Gastroesophageal sphincter (tissue), 4 donors: ENCODE measurements at regions not wholly inside any gene's neighbourhood (a gene's known extent, or its start where the extent isn't known, plus 50 kb on each side); places are given as distances from the start of the nearest gene placed in this dataset.
"Not testable (repeated sequence)": the region's sequence is repeated elsewhere in the genome, so short reads cannot be mapped to it uniquely, and the experiment has no call there.

Experiments
- ATAC-seq: fragments of 150-250 bp; one replicate; pipeline ENCODE4 v1.9.1; 2016; ENCODE audit warnings: mild to moderate bottlenecking, moderate library complexity
- H3K27ac ChIP-seq, 4 donors: fragments of 200-600 bp; sonication (generic) in 3 of 4; 1 replicate in 3 of 4; 2 replicates in 1 of 4; pipeline ENCODE4 v1.5.1; 2016 to 2019
- H3K27me3 ChIP-seq: fragments of 200-600 bp; sonication (generic); one replicate; pipeline ENCODE4 v1.5.1; 2019
- H3K36me3 ChIP-seq, 2 donors: fragments of 200-600 bp; sonication (generic); one replicate each; pipeline ENCODE4 v1.5.1; 2019; ENCODE audit warnings: control low read depth in 1 of 2
- H3K4me1 ChIP-seq, 3 donors: fragments of 200-600 bp; sonication (generic); 1 replicate in 2 of 3; 2 replicates in 1 of 3; pipeline ENCODE4 v1.5.1; 2016 to 2019; ENCODE audit warnings: control low read depth in 2 of 3
- H3K4me3 ChIP-seq, 2 donors: fragments of 200-600 bp; sonication (generic); one replicate each; pipeline ENCODE4 v1.5.1; 2019; ENCODE audit warnings: mild to moderate bottlenecking in 1 of 2, moderate library complexity in 1 of 2
- H3K9me3 ChIP-seq, 3 donors: fragments of 200-600 bp; sonication (generic); one replicate each; pipeline ENCODE4 v1.5.1; 2017 to 2019; ENCODE audit warnings: control low read depth in 2 of 3
- EP300 ChIP-seq: sonication (generic); formaldehyde crosslinking; IDR thresholded peaks from one replicate; pipeline ENCODE4 v1.6.1; 2017; ENCODE audit warnings: antibody characterized with exemption, mild to moderate bottlenecking
- POLR2A ChIP-seq, 2 donors: fragments of 450-650 bp; IDR thresholded peaks; one replicate each; pipeline ENCODE4 v1.6.1; 2017; ENCODE audit warnings: antibody characterized with exemption in 2 of 2, mild to moderate bottlenecking in 2 of 2, moderate library complexity in 1 of 2
- POLR2AphosphoS5 ChIP-seq: sonication (generic); formaldehyde crosslinking; IDR thresholded peaks from one replicate; pipeline ENCODE4 v1.6.1; 2017; ENCODE audit warnings: antibody characterized with exemption
- whole genome bisulfite sequencing, 2 donors: methylation state at CpG; one replicate each; pipeline ENCODE4 v1.1.5; 2018; ENCODE audit warnings: low coverage in 1 of 2; 5-methylcytosine and 5-hydroxymethylcytosine counted together
- TF ChIP-seq, protein P1 (sequence below), 4 experiments: fragments of 200-600 bp in 2 of 4; fragments of 450-650 bp in 2 of 4; sonication (generic) in 1 of 4; IDR thresholded peaks; one replicate each; pipeline ENCODE4 v1.5.1; 2017 to 2019; ENCODE audit warnings: antibody characterized with exemption in 4 of 4, mild to moderate bottlenecking in 2 of 4, moderate library complexity in 2 of 4

DNA sequence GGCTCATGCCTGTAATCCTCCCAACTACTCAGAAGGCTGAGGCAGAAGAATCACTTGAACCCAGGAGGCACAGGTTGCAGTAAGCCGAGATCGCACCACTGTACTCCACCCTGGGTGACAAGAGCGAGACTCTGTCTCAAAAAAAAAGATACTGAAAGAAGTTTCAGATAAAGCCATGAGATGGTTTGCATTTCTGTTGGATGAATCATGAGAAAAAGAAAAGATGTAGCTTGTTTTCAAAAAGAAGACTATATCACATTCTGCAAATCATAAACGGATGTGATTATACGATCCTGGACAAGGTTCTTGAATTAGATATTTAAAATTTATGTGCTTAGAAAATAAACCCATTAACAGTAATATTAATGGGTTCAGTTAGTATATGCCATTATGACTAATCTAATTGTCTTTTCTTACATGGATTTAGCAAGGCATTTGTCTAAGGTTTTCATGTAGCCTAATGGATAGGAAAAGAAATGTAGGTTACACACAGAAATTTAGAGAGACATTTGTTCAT is 345.9 kb downstream of the SLC7A11 start:
- Histone ChIP-seq H3K4me3 (no peak overlapping the region), H3K4me1 (no peaks in the 10 kb centered on the region), H3K27ac (no peak overlapping the region), H3K36me3 (no peaks in the 10 kb centered on the region), H3K9me3 (no peaks in the 10 kb centered on the region), H3K27me3 (no peaks in the 10 kb centered on the region)
- TF ChIP-seq POLR2A (IDR thresholded peaks at IDR 0.05) (no peak), POLR2AphosphoS5 (no peak), EP300 (no peak)
- TF ChIP-seq, protein P1, sequence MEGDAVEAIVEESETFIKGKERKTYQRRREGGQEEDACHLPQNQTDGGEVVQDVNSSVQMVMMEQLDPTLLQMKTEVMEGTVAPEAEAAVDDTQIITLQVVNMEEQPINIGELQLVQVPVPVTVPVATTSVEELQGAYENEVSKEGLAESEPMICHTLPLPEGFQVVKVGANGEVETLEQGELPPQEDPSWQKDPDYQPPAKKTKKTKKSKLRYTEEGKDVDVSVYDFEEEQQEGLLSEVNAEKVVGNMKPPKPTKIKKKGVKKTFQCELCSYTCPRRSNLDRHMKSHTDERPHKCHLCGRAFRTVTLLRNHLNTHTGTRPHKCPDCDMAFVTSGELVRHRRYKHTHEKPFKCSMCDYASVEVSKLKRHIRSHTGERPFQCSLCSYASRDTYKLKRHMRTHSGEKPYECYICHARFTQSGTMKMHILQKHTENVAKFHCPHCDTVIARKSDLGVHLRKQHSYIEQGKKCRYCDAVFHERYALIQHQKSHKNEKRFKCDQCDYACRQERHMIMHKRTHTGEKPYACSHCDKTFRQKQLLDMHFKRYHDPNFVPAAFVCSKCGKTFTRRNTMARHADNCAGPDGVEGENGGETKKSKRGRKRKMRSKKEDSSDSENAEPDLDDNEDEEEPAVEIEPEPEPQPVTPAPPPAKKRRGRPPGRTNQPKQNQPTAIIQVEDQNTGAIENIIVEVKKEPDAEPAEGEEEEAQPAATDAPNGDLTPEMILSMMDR (IDR thresholded peaks at IDR 0.05) = no peak
- ATAC-seq = no peak
- WGBS, 2 donors = 68 to 78% methylated on average over 4 to 5 of the region's 5 CpGs

DNA sequence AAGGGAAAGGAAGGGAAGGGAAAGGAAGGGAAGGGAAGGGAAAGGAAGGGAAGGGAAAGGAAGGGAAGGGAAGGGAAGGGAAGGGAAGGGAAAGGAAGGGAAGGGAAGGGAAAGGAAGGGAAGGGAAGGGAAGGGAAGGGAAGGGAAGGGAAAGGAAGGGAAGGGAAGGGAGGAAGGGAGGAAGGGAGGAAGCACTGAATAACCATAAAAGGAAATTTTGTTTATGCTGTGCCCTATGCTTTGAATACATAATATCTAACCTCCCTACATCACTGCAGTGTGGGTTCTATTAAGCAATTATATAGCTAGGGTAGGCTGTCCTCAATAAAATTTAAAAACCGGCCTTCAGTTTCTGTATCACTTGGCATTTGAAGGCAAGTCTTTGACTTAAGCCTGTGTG is 346.6 kb downstream of the SLC7A11 start:
- not testable (repeated sequence) for H3K27ac ChIP-seq, ATAC-seq, H3K36me3 ChIP-seq, H3K4me1 ChIP-seq, H3K9me3 ChIP-seq, H3K4me3 ChIP-seq, H3K27me3 ChIP-seq
- 91 to 100% methylated on average over 1 of the region's 1 CpG for WGBS, 2 donors

DNA sequence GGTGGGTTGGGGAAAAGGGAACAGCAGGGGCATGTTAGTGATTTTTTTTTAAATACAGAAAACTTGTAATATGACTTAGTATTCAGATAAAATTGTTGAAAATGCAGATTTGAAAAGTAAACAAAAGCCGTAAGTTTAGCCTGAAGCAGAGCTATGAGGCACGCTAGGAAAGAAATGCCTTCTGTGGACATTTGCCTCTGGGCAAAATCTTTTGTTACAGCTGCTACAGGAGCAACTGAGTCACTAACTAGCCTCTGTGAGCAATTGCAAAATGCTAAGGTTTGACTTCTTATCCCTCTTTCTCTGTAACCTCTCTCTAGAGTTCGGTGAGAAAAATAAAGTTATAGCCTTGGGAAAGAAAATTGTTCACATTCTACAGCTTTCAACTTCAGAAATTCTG is 350.0 kb downstream of the SLC7A11 start:
- TF ChIP-seq EP300 (no peak), POLR2AphosphoS5 (no peak), POLR2A (IDR thresholded peaks at IDR 0.05) (no peak)
- TF ChIP-seq, protein P1 (IDR thresholded peaks at IDR 0.05) = no peak
- no peak for ATAC-seq
- Histone ChIP-seq H3K27me3 (no peaks in the 10 kb centered on the region), H3K27ac (no peak overlapping the region), H3K4me1 (no peaks in the 10 kb centered on the region), H3K4me3 (no peak overlapping the region), H3K36me3 (no peaks in the 10 kb centered on the region), H3K9me3 (no peaks in the 10 kb centered on the region)
- 63 to 64% methylated on average over 3 of the region's 3 CpGs for WGBS, 2 donors

DNA sequence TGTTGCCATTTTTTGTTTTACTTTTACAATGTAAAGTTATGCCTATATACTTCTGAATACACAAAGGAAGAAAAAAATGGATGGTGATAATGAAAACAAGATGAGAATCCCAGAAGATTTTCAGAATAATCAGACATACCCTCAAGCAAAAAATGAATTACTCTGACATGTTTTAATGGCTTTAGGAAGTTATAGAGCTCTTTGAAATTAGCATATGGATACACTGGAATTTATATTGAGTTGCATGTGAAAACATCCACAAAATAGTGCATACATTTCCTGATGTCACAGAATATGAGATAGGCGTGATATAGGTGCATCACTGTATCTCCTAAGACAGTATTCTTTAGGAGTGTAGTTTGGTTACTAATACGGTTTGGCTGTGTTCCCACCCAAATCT is 351.3 kb downstream of the SLC7A11 start:
- WGBS, 2 donors = 94 to 100% methylated on average over 1 to 2 of the region's 2 CpGs
- H3K9me3 ChIP-seq = no peaks in the 10 kb centered on the region
- H3K4me3 ChIP-seq = no peak overlapping the region
- TF ChIP-seq POLR2A (IDR thresholded peaks at IDR 0.05) (no peak), EP300 (no peak), POLR2AphosphoS5 (no peak)
- TF ChIP-seq, protein P1 (IDR thresholded peaks at IDR 0.05) = no peak
- H3K27ac ChIP-seq = no peak overlapping the region
- no peaks in the 10 kb centered on the region for H3K27me3 ChIP-seq
- H3K4me1 ChIP-seq = no peaks in the 10 kb centered on the region
- ATAC-seq = no peak
- H3K36me3 ChIP-seq = no peaks in the 10 kb centered on the region

DNA sequence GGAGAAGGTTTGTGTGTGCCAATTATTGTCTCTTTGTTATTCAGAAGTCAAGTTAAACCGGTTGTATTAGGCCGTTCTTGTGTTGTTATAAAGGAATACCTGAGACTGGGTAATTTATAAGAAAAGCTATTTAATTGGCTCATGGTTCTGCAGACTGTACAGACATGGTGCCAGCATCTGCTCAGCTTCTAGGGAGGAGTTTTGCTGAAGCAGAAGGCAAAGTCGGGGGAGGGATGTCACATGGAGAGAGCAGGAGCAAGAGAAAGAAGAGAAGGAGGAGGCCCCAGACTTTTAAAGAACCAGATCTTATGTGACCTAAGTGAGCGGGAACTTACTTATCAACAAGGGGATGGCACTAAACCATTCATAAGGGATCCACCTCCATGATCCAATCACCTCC is 349.3 kb upstream of the PCDH18 start:
- no peak overlapping the region for H3K27ac ChIP-seq
- H3K4me3 ChIP-seq = no peak overlapping the region
- H3K36me3 ChIP-seq = no peaks in the 10 kb centered on the region
- no peaks in the 10 kb centered on the region for H3K27me3 ChIP-seq
- WGBS, 2 donors = 87 to 88% methylated on average over 4 of the region's 4 CpGs
- H3K4me1 ChIP-seq = no peaks in the 10 kb centered on the region
- TF ChIP-seq, protein P1 (IDR thresholded peaks at IDR 0.05) = no peak
- ATAC-seq = no peak
- peaks cover 0 to 6% (median 0%) of the 10 kb centered on the region in 3 donors for H3K9me3 ChIP-seq

DNA sequence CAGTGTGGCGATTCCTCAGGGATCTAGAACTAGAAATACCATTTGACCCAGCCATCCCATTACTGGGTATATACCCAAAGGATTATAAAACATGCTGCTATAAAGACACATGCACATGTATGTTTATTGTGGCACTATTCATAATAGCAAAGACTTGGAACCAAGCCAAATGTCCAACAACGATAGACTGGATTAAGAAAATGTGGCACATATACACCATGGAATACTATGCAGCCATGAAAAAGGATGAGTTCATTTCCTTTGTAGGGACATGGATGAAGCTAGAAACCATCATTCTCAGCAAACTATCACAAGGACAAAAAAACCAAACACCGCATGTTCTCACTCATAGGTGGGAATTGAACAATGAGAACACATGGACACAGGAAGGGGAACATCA is 335.8 kb upstream of the PCDH18 start:
- not testable (repeated sequence) for H3K9me3 ChIP-seq, ATAC-seq, H3K4me3 ChIP-seq, H3K36me3 ChIP-seq, H3K27me3 ChIP-seq, H3K4me1 ChIP-seq, H3K27ac ChIP-seq
- WGBS, 2 donors = 40% methylated on average over 1 of the region's 3 CpGs; no CpG with 5 or more reads in 1 of the 2 donors
